ENCODE measurements at regions not wholly inside any gene's neighbourhood (a gene's known extent, or its start where the extent isn't known, plus 50 kb on each side); places are given as distances from the start of the nearest gene placed in this dataset.

GRCh38 chr2:188875104-188875503 is 99.1 kb upstream of the COL3A1 start:
- Histone ChIP-seq H3K4me3 (ENCODE audit: low read depth, low read length, poor library complexity, severe bottlenecking) (no peak overlapping the region), H3K9me3 (ENCODE audit: low read depth, low read length, poor library complexity, severe bottlenecking) (no peaks in the 10 kb centered on the region), H3K36me3 (ENCODE audit: insufficient read depth, low read length, poor library complexity, severe bottlenecking) (no peaks in the 10 kb centered on the region), H3K4me1 (ENCODE audit: insufficient read depth, low read length, poor library complexity, severe bottlenecking) (no peaks in the 10 kb centered on the region), H3K27ac (ENCODE audit: low read depth, low read length, poor library complexity, severe bottlenecking) (no peak overlapping the region), H3K27me3 (replicated peaks; ENCODE audit: insufficient read depth, low read depth, low read length, poor library complexity) (no peaks in the 10 kb centered on the region)
- POLR2A ChIA-PET (ENCODE audit: low non-redundant PET) = no interaction called here
- CTCF ChIA-PET = no interaction called here
- DNase-seq (ENCODE audit: low spot score) = no peak
- intact Hi-C loops (cut with micrococcal nuclease; ENCODE audit: unreplicated experiment) = no loop called here
- TF ChIP-seq EZH2 (IDR thresholded peaks at IDR 0.05; ENCODE audit: borderline replicate concordance, low read depth, low read length, poor library complexity, severe bottlenecking) (no peak), CTCF (conservative IDR thresholded peaks at IDR 0.05; ENCODE audit: low read depth, low read length) (no peak)
- no TSS peak for BruUV-seq (replicated peaks)

GRCh38 chr2:188878716-188879115 is 95.5 kb upstream of the COL3A1 start:
- CTCF ChIA-PET = no interaction called here
- DNase-seq (ENCODE audit: low spot score) = no peak
- Histone ChIP-seq H3K4me1 (ENCODE audit: insufficient read depth, low read length, poor library complexity, severe bottlenecking) (no peaks in the 10 kb centered on the region), H3K4me3 (ENCODE audit: low read depth, low read length, poor library complexity, severe bottlenecking) (no peak overlapping the region), H3K9me3 (ENCODE audit: low read depth, low read length, poor library complexity, severe bottlenecking) (no peaks in the 10 kb centered on the region), H3K36me3 (ENCODE audit: insufficient read depth, low read length, poor library complexity, severe bottlenecking) (no peaks in the 10 kb centered on the region), H3K27me3 (replicated peaks; ENCODE audit: insufficient read depth, low read depth, low read length, poor library complexity) (no peaks in the 10 kb centered on the region), H3K27ac (ENCODE audit: low read depth, low read length, poor library complexity, severe bottlenecking) (no peak overlapping the region)
- POLR2A ChIA-PET (ENCODE audit: low non-redundant PET) = no interaction called here
- BruUV-seq (replicated peaks) = no TSS peak
- TF ChIP-seq CTCF (conservative IDR thresholded peaks at IDR 0.05; ENCODE audit: low read depth, low read length) (no peak), EZH2 (IDR thresholded peaks at IDR 0.05; ENCODE audit: borderline replicate concordance, low read depth, low read length, poor library complexity, severe bottlenecking) (no peak)
- intact Hi-C loops (cut with micrococcal nuclease; ENCODE audit: unreplicated experiment) = no loop called here

- ChIA-PET CTCF (no interaction called here), POLR2A (ENCODE audit: low non-redundant PET) (no interaction called here)
- no peaks in the 10 kb centered on the region for H3K27me3 ChIP-seq (replicated peaks; ENCODE audit: insufficient read depth, low read depth, low read length, poor library complexity)
- TF ChIP-seq CTCF (conservative IDR thresholded peaks at IDR 0.05; ENCODE audit: low read depth, low read length) = no peak
- no peak overlapping the region for H3K4me3 ChIP-seq (ENCODE audit: low read depth, low read length, poor library complexity, severe bottlenecking)
- intact Hi-C loops (cut with micrococcal nuclease; ENCODE audit: unreplicated experiment) = no loop called here
- DNase-seq (ENCODE audit: low spot score) = no peak
- H3K27ac ChIP-seq (ENCODE audit: low read depth, low read length, poor library complexity, severe bottlenecking) = no peak overlapping the region
- no peaks in the 10 kb centered on the region for H3K4me1 ChIP-seq (ENCODE audit: insufficient read depth, low read length, poor library complexity, severe bottlenecking)
- no peaks in the 10 kb centered on the region for H3K9me3 ChIP-seq (ENCODE audit: low read depth, low read length, poor library complexity, severe bottlenecking)
- BruUV-seq (replicated peaks) = no TSS peak
- no peaks in the 10 kb centered on the region for H3K36me3 ChIP-seq (ENCODE audit: insufficient read depth, low read length, poor library complexity, severe bottlenecking)
Observed at GRCh38 chr2:188880740-188881139, 93.4 kb upstream of the COL3A1 start.

Measured in A673 (cell line).